ENCODE measurements at regions not wholly inside any gene's neighbourhood (a gene's known extent, or its start where the extent isn't known, plus 50 kb on each side); places are given as distances from the start of the nearest gene placed in this dataset.

GRCh38 chr2:138942466-138942865, 162.3 kb upstream of the NXPH2 start:
- Mint-ChIP-seq H3K36me3 (ENCODE audit: low read depth) (no peaks in the 10 kb centered on the region), H3K27me3 (no peaks in the 10 kb centered on the region), H3K27ac (no peak overlapping the region), H3K9me3 (peaks cover 12% of the 10 kb centered on the region), H3K4me3 (no peak overlapping the region), H3K4me1 (no peaks in the 10 kb centered on the region)
- ChIA-PET POLR2A (no interaction called here), CTCF (no interaction called here)
- intact Hi-C loops (cut with micrococcal nuclease): no loop called here
- DNase-seq: no peak
- ATAC-seq (ENCODE audit: low read depth): no peak
- no peak for TF ChIP-seq CTCF (IDR thresholded peaks at IDR 0.05)

GRCh38 chr2:138931284-138932256, 151.4 kb upstream of the NXPH2 start:
- no peak overlapping the region for H3K4me3 Mint-ChIP-seq
- ATAC-seq (ENCODE audit: low read depth): no peak

GRCh38 chr2:138930571-138930970, 150.4 kb upstream of the NXPH2 start:
- TF ChIP-seq CTCF (IDR thresholded peaks at IDR 0.05): no peak
- ChIA-PET POLR2A (no interaction called here), CTCF (no interaction called here)
- ATAC-seq (ENCODE audit: low read depth) (no peak), DNase-seq (no peak)
- no peak overlapping the region for H3K4me3 Mint-ChIP-seq
- H3K36me3 Mint-ChIP-seq (ENCODE audit: low read depth): no peaks in the 10 kb centered on the region
- no peaks in the 10 kb centered on the region for H3K4me1 Mint-ChIP-seq
- H3K27ac Mint-ChIP-seq: no peak overlapping the region
- intact Hi-C loops (cut with micrococcal nuclease): no loop called here
- no peaks in the 10 kb centered on the region for H3K27me3 Mint-ChIP-seq
- no peaks in the 10 kb centered on the region for H3K9me3 Mint-ChIP-seq

More at GRCh38 chr2:138931284-138932256, 151.4 kb upstream of the NXPH2 start:
- DNase-seq: no peak
- TF ChIP-seq CTCF (IDR thresholded peaks at IDR 0.05): no peak
- H3K9me3 Mint-ChIP-seq: no peaks in the 10 kb centered on the region
- CTCF ChIA-PET: no interaction called here
- POLR2A ChIA-PET: no interaction called here
- intact Hi-C loops (cut with micrococcal nuclease): no loop called here
- no peaks in the 10 kb centered on the region for H3K4me1 Mint-ChIP-seq
- H3K27ac Mint-ChIP-seq: no peak overlapping the region
- H3K27me3 Mint-ChIP-seq: no peaks in the 10 kb centered on the region
- no peaks in the 10 kb centered on the region for H3K36me3 Mint-ChIP-seq (ENCODE audit: low read depth)

- ChIA-PET CTCF (no interaction called here), POLR2A (no interaction called here)
- DNase-seq (no peak), ATAC-seq (ENCODE audit: low read depth) (no peak)
- Mint-ChIP-seq H3K9me3 (no peaks in the 10 kb centered on the region), H3K27ac (no peak overlapping the region), H3K4me1 (no peaks in the 10 kb centered on the region), H3K4me3 (no peak overlapping the region), H3K27me3 (no peaks in the 10 kb centered on the region), H3K36me3 (ENCODE audit: low read depth) (no peaks in the 10 kb centered on the region)
- TF ChIP-seq CTCF (IDR thresholded peaks at IDR 0.05): no peak
- intact Hi-C loops (cut with micrococcal nuclease): no loop called here
Measured at GRCh38 chr2:138928374-138929021, 148.3 kb upstream of the NXPH2 start.

GRCh38 chr2:138922973-138923563, 142.9 kb upstream of the NXPH2 start:
- CTCF ChIA-PET: no interaction called here
- DNase-seq (no peak), ATAC-seq (ENCODE audit: low read depth) (no peak)
- Mint-ChIP-seq H3K27me3 (no peaks in the 10 kb centered on the region), H3K36me3 (ENCODE audit: low read depth) (no peaks in the 10 kb centered on the region), H3K9me3 (no peaks in the 10 kb centered on the region), H3K4me3 (no peak overlapping the region), H3K4me1 (no peaks in the 10 kb centered on the region), H3K27ac (no peak overlapping the region)
- intact Hi-C loops (cut with micrococcal nuclease): no loop called here
- no peak for TF ChIP-seq CTCF (IDR thresholded peaks at IDR 0.05)
- POLR2A ChIA-PET: no interaction called here

Data from activated B cell treated with CpG ODN at 0.5 μM for 24 hours (primary cell).